WTC11 (cell line): ENCODE measurements at regions not wholly inside any gene's neighbourhood (a gene's known extent, or its start where the extent isn't known, plus 50 kb on each side); places are given as distances from the start of the nearest gene placed in this dataset.

Source experiments
- ATAC-seq: fragments of 200-7000 bp; cut with Tn5 transposase; 2 replicates; pipeline ENCODE4 v1.10.0; 2021; ENCODE audit warnings: mild to moderate bottlenecking, moderate library complexity
- CTCF ChIA-PET: fragments of 300-600 bp; sonication (Branson Sonifier 250); formaldehyde crosslinking; loops from one replicate; lab custom pipeline; 2021; ENCODE audit warnings: antibody characterized with exemption; lab: Charles Lee
- POLR2A ChIA-PET: fragments of 350-600 bp; sonication (Branson Sonifier 250); formaldehyde crosslinking; loops from one replicate; lab custom pipeline; 2021; ENCODE audit warnings: antibody characterized with exemption; lab: Charles Lee
- DNase-seq: peaks from one replicate; pipeline ENCODE4 v3.0.0; 2021; ENCODE audit warnings: low spot score
- H3K27ac Mint-ChIP-seq: 2 replicates; pipeline ENCODE4 v1.8.0; 2021; ENCODE audit warnings: mixed read lengths
- H3K27me3 Mint-ChIP-seq: 2 replicates; pipeline ENCODE4 v1.8.0; 2021; ENCODE audit warnings: low read depth, mild to moderate bottlenecking, moderate library complexity, mixed read lengths
- H3K36me3 Mint-ChIP-seq: 2 replicates; pipeline ENCODE4 v1.8.0; 2021; ENCODE audit warnings: mixed read lengths
- H3K4me1 Mint-ChIP-seq: 2 replicates; pipeline ENCODE4 v1.8.0; 2022; ENCODE audit warnings: mixed read lengths
- H3K4me3 Mint-ChIP-seq: 2 replicates; pipeline ENCODE4 v1.8.0; 2021; ENCODE audit warnings: mild to moderate bottlenecking, moderate library complexity, mixed read lengths
- H3K9me3 Mint-ChIP-seq: 2 replicates; pipeline ENCODE4 v1.8.0; 2021; ENCODE audit warnings: mixed read lengths
- ATF1 ChIP-seq: sonication (generic); formaldehyde crosslinking; IDR thresholded peaks from 2 replicates; pipeline ENCODE4 v1.8.1; 2023; ENCODE audit warnings: mild to moderate bottlenecking, moderate library complexity, missing genetic modification reagents
- CDX4 ChIP-seq: fragments of 250-450 bp; sonication (Bioruptor Pico); IDR thresholded peaks from 2 replicates; pipeline ENCODE4 v1.9.0; 2021; ENCODE audit warnings: moderate library complexity, mild to moderate bottlenecking, inconsistent platforms, borderline replicate concordance
- CREB1 ChIP-seq: sonication (generic); formaldehyde crosslinking; IDR thresholded peaks from 2 replicates; pipeline ENCODE4 v1.8.0; 2023; ENCODE audit warnings: mild to moderate bottlenecking, missing genetic modification reagents
- E2F1 ChIP-seq: sonication (generic); formaldehyde crosslinking; IDR thresholded peaks from 2 replicates; pipeline ENCODE4 v1.8.0; 2022; ENCODE audit warnings: mild to moderate bottlenecking, missing genetic modification reagents
- E2F5 ChIP-seq: sonication (generic); formaldehyde crosslinking; IDR thresholded peaks from 2 replicates; pipeline ENCODE4 v1.8.1; 2022; ENCODE audit warnings: mild to moderate bottlenecking, moderate library complexity, missing genetic modification reagents
- ELF4 ChIP-seq: sonication (generic); formaldehyde crosslinking; IDR thresholded peaks from 2 replicates; pipeline ENCODE4 v1.8.1; 2022; ENCODE audit warnings: low read depth, mild to moderate bottlenecking, moderate library complexity, missing genetic modification reagents
- FOXP4 ChIP-seq: sonication (generic); formaldehyde crosslinking; IDR thresholded peaks from 2 replicates; pipeline ENCODE4 v1.8.0; 2022; ENCODE audit warnings: mild to moderate bottlenecking, missing genetic modification reagents
- GABPB1 ChIP-seq: sonication (generic); formaldehyde crosslinking; IDR thresholded peaks from 2 replicates; pipeline ENCODE4 v1.8.1; 2023; ENCODE audit warnings: mild to moderate bottlenecking, missing genetic modification reagents
- GTF2I ChIP-seq: fragments of 250-450 bp; sonication (Bioruptor Pico); conservative IDR thresholded peaks from 2 replicates; pipeline ENCODE4 v1.4.0; 2021; ENCODE audit warnings: mild to moderate bottlenecking
- HMGXB4 ChIP-seq: sonication (generic); formaldehyde crosslinking; IDR thresholded peaks from 2 replicates; pipeline ENCODE4 v1.8.1; 2023; ENCODE audit warnings: mild to moderate bottlenecking, moderate library complexity, missing genetic modification reagents
- IRF2 ChIP-seq: sonication (generic); formaldehyde crosslinking; IDR thresholded peaks from 2 replicates; pipeline ENCODE4 v1.8.0; 2022; ENCODE audit warnings: low read depth, missing genetic modification reagents, borderline replicate concordance
- JAZF1 ChIP-seq: fragments of 250-450 bp; sonication (Bioruptor Pico); IDR thresholded peaks from 2 replicates; pipeline ENCODE4 v1.9.0; 2021; ENCODE audit warnings: moderate library complexity, mild to moderate bottlenecking, inconsistent platforms
- JUN ChIP-seq: sonication (generic); formaldehyde crosslinking; IDR thresholded peaks from 2 replicates; pipeline ENCODE4 v1.8.0; 2023; ENCODE audit warnings: mild to moderate bottlenecking, missing genetic modification reagents
- MXD4 ChIP-seq: fragments of 250-450 bp; sonication (Bioruptor Pico); IDR thresholded peaks from 2 replicates; pipeline ENCODE4 v1.8.0; 2021; ENCODE audit warnings: mild to moderate bottlenecking, moderate library complexity, borderline replicate concordance
- NFE2L1 ChIP-seq: sonication (generic); formaldehyde crosslinking; IDR thresholded peaks from 2 replicates; pipeline ENCODE4 v1.8.1; 2023; ENCODE audit warnings: missing genetic modification reagents
- RORB ChIP-seq: fragments of 250-450 bp; sonication (Bioruptor Pico); IDR thresholded peaks from 2 replicates; pipeline ENCODE4 v1.9.0; 2021; ENCODE audit warnings: mild to moderate bottlenecking
- SMAD4 ChIP-seq: sonication (generic); formaldehyde crosslinking; IDR thresholded peaks from 2 replicates; pipeline ENCODE4 v1.8.0; 2022; ENCODE audit warnings: mild to moderate bottlenecking, missing genetic modification reagents
- TEAD4 ChIP-seq: sonication (generic); formaldehyde crosslinking; IDR thresholded peaks from 2 replicates; pipeline ENCODE4 v1.8.0; 2022; ENCODE audit warnings: mild to moderate bottlenecking, missing genetic modification reagents
- ZNF263 ChIP-seq: sonication (generic); formaldehyde crosslinking; IDR thresholded peaks from 2 replicates; pipeline ENCODE4 v1.8.1; 2022; ENCODE audit warnings: low read depth, mild to moderate bottlenecking, moderate library complexity, missing genetic modification reagents
- ZNF423 ChIP-seq: fragments of 250-450 bp; sonication (Bioruptor Pico); IDR thresholded peaks from 2 replicates; pipeline ENCODE4 v2.1.2; 2022; ENCODE audit warnings: mild to moderate bottlenecking, moderate library complexity
- ZNF425 ChIP-seq: fragments of 250-450 bp; sonication (Bioruptor Pico); conservative IDR thresholded peaks from 2 replicates; pipeline ENCODE4 v1.9.0; 2021; ENCODE audit warnings: mild to moderate bottlenecking
- TF ChIP-seq, protein P1 (sequence below): sonication (generic); formaldehyde crosslinking; IDR thresholded peaks from 2 replicates; pipeline ENCODE4 v1.8.0; 2022; ENCODE audit warnings: mild to moderate bottlenecking, missing genetic modification reagents
- TF ChIP-seq, protein P2 (sequence below): sonication (generic); formaldehyde crosslinking; IDR thresholded peaks from 2 replicates; pipeline ENCODE4 v1.8.1; 2023; ENCODE audit warnings: mild to moderate bottlenecking, missing genetic modification reagents

- no peak for TF ChIP-seq ZNF425 (CRISPR knock-in tag)
- TF ChIP-seq NFE2L1: no peak
- no peak for TF ChIP-seq MXD4 (CRISPR knock-in tag)
- no peak for TF ChIP-seq GABPB1 (CRISPR knock-in tag)
- no peak for TF ChIP-seq HMGXB4
- TF ChIP-seq, protein P1, sequence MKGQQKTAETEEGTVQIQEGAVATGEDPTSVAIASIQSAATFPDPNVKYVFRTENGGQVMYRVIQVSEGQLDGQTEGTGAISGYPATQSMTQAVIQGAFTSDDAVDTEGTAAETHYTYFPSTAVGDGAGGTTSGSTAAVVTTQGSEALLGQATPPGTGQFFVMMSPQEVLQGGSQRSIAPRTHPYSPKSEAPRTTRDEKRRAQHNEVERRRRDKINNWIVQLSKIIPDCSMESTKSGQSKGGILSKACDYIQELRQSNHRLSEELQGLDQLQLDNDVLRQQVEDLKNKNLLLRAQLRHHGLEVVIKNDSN (CRISPR knock-in tag): no peak
- no peak for TF ChIP-seq CDX4
- no peak for TF ChIP-seq ZNF263 (CRISPR knock-in tag)
These were observed 1023.4 kb downstream of the TLE4 start (continued) for GRCh38 chr9:80595192-80595591.

- H3K36me3 Mint-ChIP-seq: peaks cover 18% of the 10 kb centered on the region
- peaks cover 12% of the 10 kb centered on the region for H3K4me1 Mint-ChIP-seq
- ATAC-seq (no peak), DNase-seq (no peak)
- no peaks in the 10 kb centered on the region for H3K27me3 Mint-ChIP-seq
- ChIA-PET POLR2A (no interaction called here), CTCF (no interaction called here)
- no peak overlapping the region for H3K27ac Mint-ChIP-seq
- H3K4me3 Mint-ChIP-seq: no peak overlapping the region
- peaks cover 19% of the 10 kb centered on the region for H3K9me3 Mint-ChIP-seq
- TF ChIP-seq ZNF423 (CRISPR knock-in tag): no peak
- TF ChIP-seq RORB (CRISPR knock-in tag): no peak
- TF ChIP-seq JUN (CRISPR knock-in tag): no peak
- no peak for TF ChIP-seq E2F1 (CRISPR knock-in tag)
- TF ChIP-seq FOXP4 (CRISPR knock-in tag): no peak
- TF ChIP-seq, protein P2, sequence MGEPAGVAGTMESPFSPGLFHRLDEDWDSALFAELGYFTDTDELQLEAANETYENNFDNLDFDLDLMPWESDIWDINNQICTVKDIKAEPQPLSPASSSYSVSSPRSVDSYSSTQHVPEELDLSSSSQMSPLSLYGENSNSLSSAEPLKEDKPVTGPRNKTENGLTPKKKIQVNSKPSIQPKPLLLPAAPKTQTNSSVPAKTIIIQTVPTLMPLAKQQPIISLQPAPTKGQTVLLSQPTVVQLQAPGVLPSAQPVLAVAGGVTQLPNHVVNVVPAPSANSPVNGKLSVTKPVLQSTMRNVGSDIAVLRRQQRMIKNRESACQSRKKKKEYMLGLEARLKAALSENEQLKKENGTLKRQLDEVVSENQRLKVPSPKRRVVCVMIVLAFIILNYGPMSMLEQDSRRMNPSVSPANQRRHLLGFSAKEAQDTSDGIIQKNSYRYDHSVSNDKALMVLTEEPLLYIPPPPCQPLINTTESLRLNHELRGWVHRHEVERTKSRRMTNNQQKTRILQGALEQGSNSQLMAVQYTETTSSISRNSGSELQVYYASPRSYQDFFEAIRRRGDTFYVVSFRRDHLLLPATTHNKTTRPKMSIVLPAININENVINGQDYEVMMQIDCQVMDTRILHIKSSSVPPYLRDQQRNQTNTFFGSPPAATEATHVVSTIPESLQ: no peak
- TF ChIP-seq TEAD4 (CRISPR knock-in tag): no peak
- no peak for TF ChIP-seq E2F5 (CRISPR knock-in tag)
- no peak for TF ChIP-seq SMAD4
- no peak for TF ChIP-seq GTF2I (CRISPR knock-in tag)
- TF ChIP-seq IRF2: no peak
- no peak for TF ChIP-seq ATF1
- no peak for TF ChIP-seq ZNF263 (CRISPR knock-in tag)
- no peak for TF ChIP-seq ELF4 (CRISPR knock-in tag)
- TF ChIP-seq JAZF1: no peak
- TF ChIP-seq CREB1 (CRISPR knock-in tag): no peak
These were observed 1020.6 kb downstream of the TLE4 start for GRCh38 chr9:80592413-80592812.
